DND-41 (cell line): ENCODE measurements at regions not wholly inside any gene's neighbourhood (a gene's known extent, or its start where the extent isn't known, plus 50 kb on each side); places are given as distances from the start of the nearest gene placed in this dataset.

Source experiments
- ATAC-seq: fragments of 200-7000 bp; cut with Tn5 transposase; 3 replicates; pipeline ENCODE4 v1.9.1; 2021; ENCODE audit warnings: low read depth; ENCODE audit not compliant: insufficient read depth
- DNase-seq: peaks from one replicate; pipeline ENCODE4 v3.0.0-alpha.2; 2020
- H2AFZ ChIP-seq: 2 replicates; pipeline ENCODE4 v1.6.0; 2012; ENCODE audit warnings: low read depth, low read length
- H3K27ac ChIP-seq: 2 replicates; pipeline ENCODE4 v1.5.1; 2012; ENCODE audit warnings: low read length, inconsistent platforms
- H3K27me3 ChIP-seq: fragments of 200-600 bp; sonication (generic); 2 replicates; pipeline ENCODE4 v1.6.0; 2012; ENCODE audit warnings: low read length, mild to moderate bottlenecking, inconsistent platforms; ENCODE audit not compliant: insufficient read depth, poor library complexity
- H3K36me3 ChIP-seq: 2 replicates; pipeline ENCODE4 v1.5.1; 2012; ENCODE audit warnings: low read length, inconsistent platforms; ENCODE audit not compliant: insufficient read depth
- H3K4me1 ChIP-seq: 2 replicates; pipeline ENCODE4 v1.5.1; 2012; ENCODE audit warnings: mild to moderate bottlenecking, low read length; ENCODE audit not compliant: insufficient read depth
- H3K4me2 ChIP-seq: 2 replicates; pipeline ENCODE4 v1.6.0; 2012; ENCODE audit warnings: mild to moderate bottlenecking, moderate library complexity, low read length, inconsistent platforms; ENCODE audit not compliant: insufficient read depth
- H3K4me3 ChIP-seq, 2 experiments: fragments of 200-600 bp in 1 of 2; shearing (Covaris generic) in 1 of 2; 2 replicates each; pipeline ENCODE4 v1.5.1; 2012 to 2016; ENCODE audit warnings: inconsistent platforms in 2 of 2, low read length in 2 of 2, mild to moderate bottlenecking in 2 of 2, low read depth in 1 of 2, moderate library complexity in 1 of 2
- H3K79me2 ChIP-seq: 2 replicates; pipeline ENCODE4 v1.6.0; 2012; ENCODE audit warnings: low read length, inconsistent platforms; ENCODE audit not compliant: insufficient read depth
- H3K9ac ChIP-seq: 2 replicates; pipeline ENCODE4 v1.6.0; 2012; ENCODE audit warnings: low read depth, mild to moderate bottlenecking, inconsistent platforms, low read length, moderate library complexity
- H3K9me3 ChIP-seq: 2 replicates; pipeline ENCODE4 v1.5.1; 2012; ENCODE audit warnings: low read length, moderate library complexity, mild to moderate bottlenecking, inconsistent platforms; ENCODE audit not compliant: insufficient read depth, severe bottlenecking
- H4K20me1 ChIP-seq: 2 replicates; pipeline ENCODE4 v1.6.0; 2012; ENCODE audit warnings: low read length; ENCODE audit not compliant: insufficient read depth
- CTCF ChIP-seq: IDR thresholded peaks from 2 replicates; pipeline ENCODE4 v1.5.1; 2012; ENCODE audit warnings: borderline replicate concordance, low read length, moderate library complexity, mild to moderate bottlenecking; ENCODE audit not compliant: poor library complexity, severe bottlenecking; ENCODE audit errors: extremely low read depth
- EZH2 ChIP-seq: IDR thresholded peaks from 3 replicates; pipeline ENCODE4 v1.6.1; 2012; ENCODE audit warnings: borderline replicate concordance, low read depth, mild to moderate bottlenecking, moderate library complexity, low read length, inconsistent platforms; ENCODE audit not compliant: severe bottlenecking

GRCh38 chr16:5979905-5980550 lies 882.4 kb upstream of the EEF2KMT start:
- Histone ChIP-seq H3K36me3 (no peaks in the 10 kb centered on the region), H3K27me3 (no peaks in the 10 kb centered on the region), H3K4me3 (no peak overlapping the region), H4K20me1 (no peaks in the 10 kb centered on the region), H3K9me3 (no peaks in the 10 kb centered on the region), H3K79me2 (no peaks in the 10 kb centered on the region), H3K4me2 (no peak overlapping the region), H3K4me1 (no peaks in the 10 kb centered on the region), H3K9ac (no peak overlapping the region), H3K27ac (no peak overlapping the region), H2AFZ (no peak overlapping the region)
- ATAC-seq (no peak), DNase-seq (no peak)
- TF ChIP-seq CTCF (no peak), EZH2 (no peak)

- Histone ChIP-seq H4K20me1 (no peaks in the 10 kb centered on the region), H3K36me3 (no peaks in the 10 kb centered on the region), H3K27me3 (no peaks in the 10 kb centered on the region), H3K27ac (no peak overlapping the region), H3K9me3 (no peaks in the 10 kb centered on the region), H3K9ac (no peak overlapping the region), H3K4me1 (no peaks in the 10 kb centered on the region), H3K4me2 (no peak overlapping the region), H3K79me2 (no peaks in the 10 kb centered on the region), H2AFZ (no peak overlapping the region), H3K4me3 (no peak overlapping the region)
- no peak for ATAC-seq
- no peak for TF ChIP-seq EZH2
- TF ChIP-seq CTCF = no peak
- no peak for DNase-seq
These were observed 879.7 kb upstream of the EEF2KMT start for GRCh38 chr16:5977329-5977728.

- Histone ChIP-seq H3K9ac (no peak overlapping the region), H3K27me3 (no peaks in the 10 kb centered on the region), H3K4me3 (no peak overlapping the region), H3K4me1 (no peaks in the 10 kb centered on the region), H3K79me2 (no peaks in the 10 kb centered on the region), H4K20me1 (no peaks in the 10 kb centered on the region), H2AFZ (no peak overlapping the region), H3K9me3 (peaks cover 5% of the 10 kb centered on the region), H3K4me2 (no peak overlapping the region), H3K36me3 (no peaks in the 10 kb centered on the region), H3K27ac (no peak overlapping the region)
- DNase-seq = no peak
- no peak for ATAC-seq
- TF ChIP-seq CTCF (no peak), EZH2 (no peak)
These were observed 875.2 kb upstream of the EEF2KMT start for GRCh38 chr16:5972747-5973146.

GRCh38 chr16:5971924-5972323 lies 874.3 kb upstream of the EEF2KMT start:
- Histone ChIP-seq H3K27ac (no peak overlapping the region), H3K4me1 (no peaks in the 10 kb centered on the region), H3K79me2 (no peaks in the 10 kb centered on the region), H3K27me3 (no peaks in the 10 kb centered on the region), H4K20me1 (no peaks in the 10 kb centered on the region), H2AFZ (no peak overlapping the region), H3K4me2 (no peak overlapping the region), H3K9ac (no peak overlapping the region), H3K36me3 (no peaks in the 10 kb centered on the region), H3K4me3 (no peak overlapping the region), H3K9me3 (peaks cover 5% of the 10 kb centered on the region)
- DNase-seq (no peak), ATAC-seq (no peak)
- TF ChIP-seq CTCF (no peak), EZH2 (no peak)
